Breast epithelium (tissue), 4 donors: ENCODE measurements at regions not wholly inside any gene's neighbourhood (a gene's known extent, or its start where the extent isn't known, plus 50 kb on each side); places are given as distances from the start of the nearest gene placed in this dataset.
A peak's percentile ranks its signal among the peaks of the same experiment; 100 is the strongest.

Experiments
- DNase-seq, 2 donors: peaks; one replicate each; pipeline ENCODE4 v3.0.0-alpha.2; 2019; ENCODE audit warnings: low spot score in 2 of 2
- H3K27ac ChIP-seq, 2 donors: fragments of 200-600 bp; sonication (generic) in 1 of 2; one replicate each; pipeline ENCODE4 v1.5.1; 2016 to 2019; ENCODE audit warnings: mild to moderate bottlenecking in 1 of 2
- H3K27me3 ChIP-seq, 2 donors: fragments of 200-600 bp; sonication (generic) in 1 of 2; one replicate each; pipeline versions ENCODE4 v1.5.1 to v1.6.0; 2017 to 2019; ENCODE audit warnings: control low read depth in 1 of 2, mild to moderate bottlenecking in 1 of 2
- H3K36me3 ChIP-seq: fragments of 200-600 bp; one replicate; pipeline ENCODE4 v1.5.1; 2019
- H3K4me1 ChIP-seq, 2 donors: fragments of 200-600 bp; sonication (generic); one replicate each; pipeline ENCODE4 v1.5.1; 2016 to 2019; ENCODE audit warnings: control low read depth in 1 of 2
- H3K4me3 ChIP-seq, 3 donors: fragments of 200-600 bp; sonication (generic); 1 replicate in 2 of 3; 2 replicates in 1 of 3; pipeline ENCODE4 v1.5.1; 2016 to 2019; ENCODE audit warnings: mild to moderate bottlenecking in 3 of 3, moderate library complexity in 2 of 3
- H3K9me3 ChIP-seq, 2 donors: fragments of 200-600 bp; sonication (generic) in 1 of 2; one replicate each; pipeline ENCODE4 v1.5.1; 2016 to 2019; ENCODE audit warnings: control low read depth in 1 of 2
- POLR2A ChIP-seq: fragments of 450-650 bp; IDR thresholded peaks from one replicate; pipeline ENCODE4 v1.6.1; 2016; ENCODE audit warnings: antibody characterized with exemption, mild to moderate bottlenecking, moderate library complexity
- POLR2AphosphoS5 ChIP-seq, 3 donors: sonication (generic); formaldehyde crosslinking; IDR thresholded peaks; one replicate each; pipeline ENCODE4 v1.6.1; 2017; ENCODE audit warnings: antibody characterized with exemption in 3 of 3
- intact Hi-C: fragments of 100-400 bp; cut with DNase I; formaldehyde crosslinking; loops from one replicate; pipeline ENCODE4 v1.15.1; 2023; ENCODE audit warnings: low total_unique reads
- TF ChIP-seq, protein P1 (sequence below), 3 donors: fragments of 450-650 bp; IDR thresholded peaks; one replicate each; pipeline ENCODE4 v1.5.1; 2016 to 2017; ENCODE audit warnings: antibody characterized with exemption in 3 of 3, mild to moderate bottlenecking in 3 of 3, moderate library complexity in 3 of 3

DNA sequence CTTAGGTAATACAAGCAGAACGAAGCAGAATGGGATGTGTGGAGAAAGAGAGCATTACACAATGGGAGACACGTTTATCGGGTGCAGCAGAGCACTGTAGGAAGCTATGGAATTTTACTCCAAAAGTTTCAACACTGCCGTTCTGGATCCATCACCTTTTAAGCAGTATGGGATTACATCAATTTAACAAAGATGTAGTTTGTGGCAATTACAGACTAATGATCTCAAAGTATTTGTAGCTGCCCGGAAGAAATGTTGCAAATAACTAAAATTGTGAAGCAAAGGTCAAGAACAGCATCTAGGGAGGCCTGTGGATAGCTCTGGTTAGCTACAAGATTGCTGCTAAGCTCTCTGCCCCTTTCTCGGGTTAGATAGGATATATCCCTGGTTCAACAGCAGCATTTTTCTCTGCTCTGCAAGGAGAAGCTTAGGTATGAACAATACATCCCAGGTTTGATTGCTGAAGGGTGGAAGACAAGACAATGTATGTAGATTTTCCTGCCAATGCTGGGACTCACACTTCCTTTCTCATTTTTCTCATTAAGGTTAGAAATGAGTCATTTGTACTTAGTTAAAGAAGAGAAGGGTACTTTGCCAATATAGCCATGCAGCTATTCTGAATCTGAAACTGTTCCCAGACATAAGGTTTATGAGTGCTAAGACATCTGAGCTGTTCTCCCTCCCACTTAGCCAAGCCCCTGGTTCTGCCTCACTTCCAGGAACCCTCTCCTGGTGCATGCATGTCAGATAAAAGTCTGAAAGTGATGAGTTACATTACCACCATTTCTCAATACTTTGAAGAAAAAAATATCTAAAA is 75.0 kb upstream of the HIF1A start:
- intact Hi-C loops = no loop called here
- H3K27me3 ChIP-seq = no peaks in the 10 kb centered on the region
- H3K4me3 ChIP-seq = no peak overlapping the region
- H3K9me3 ChIP-seq = no peaks in the 10 kb centered on the region
- TF ChIP-seq POLR2A (no peak), POLR2AphosphoS5 (IDR thresholded peaks at IDR 0.05) (no peak)
- TF ChIP-seq, protein P1, sequence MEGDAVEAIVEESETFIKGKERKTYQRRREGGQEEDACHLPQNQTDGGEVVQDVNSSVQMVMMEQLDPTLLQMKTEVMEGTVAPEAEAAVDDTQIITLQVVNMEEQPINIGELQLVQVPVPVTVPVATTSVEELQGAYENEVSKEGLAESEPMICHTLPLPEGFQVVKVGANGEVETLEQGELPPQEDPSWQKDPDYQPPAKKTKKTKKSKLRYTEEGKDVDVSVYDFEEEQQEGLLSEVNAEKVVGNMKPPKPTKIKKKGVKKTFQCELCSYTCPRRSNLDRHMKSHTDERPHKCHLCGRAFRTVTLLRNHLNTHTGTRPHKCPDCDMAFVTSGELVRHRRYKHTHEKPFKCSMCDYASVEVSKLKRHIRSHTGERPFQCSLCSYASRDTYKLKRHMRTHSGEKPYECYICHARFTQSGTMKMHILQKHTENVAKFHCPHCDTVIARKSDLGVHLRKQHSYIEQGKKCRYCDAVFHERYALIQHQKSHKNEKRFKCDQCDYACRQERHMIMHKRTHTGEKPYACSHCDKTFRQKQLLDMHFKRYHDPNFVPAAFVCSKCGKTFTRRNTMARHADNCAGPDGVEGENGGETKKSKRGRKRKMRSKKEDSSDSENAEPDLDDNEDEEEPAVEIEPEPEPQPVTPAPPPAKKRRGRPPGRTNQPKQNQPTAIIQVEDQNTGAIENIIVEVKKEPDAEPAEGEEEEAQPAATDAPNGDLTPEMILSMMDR (IDR thresholded peaks at IDR 0.05) = no peak
- H3K27ac ChIP-seq = peak overlapping the region in 1 of 2 donors; percentile 62
- no peaks in the 10 kb centered on the region for H3K4me1 ChIP-seq
- no peak for DNase-seq
- H3K36me3 ChIP-seq = no peaks in the 10 kb centered on the region

DNA sequence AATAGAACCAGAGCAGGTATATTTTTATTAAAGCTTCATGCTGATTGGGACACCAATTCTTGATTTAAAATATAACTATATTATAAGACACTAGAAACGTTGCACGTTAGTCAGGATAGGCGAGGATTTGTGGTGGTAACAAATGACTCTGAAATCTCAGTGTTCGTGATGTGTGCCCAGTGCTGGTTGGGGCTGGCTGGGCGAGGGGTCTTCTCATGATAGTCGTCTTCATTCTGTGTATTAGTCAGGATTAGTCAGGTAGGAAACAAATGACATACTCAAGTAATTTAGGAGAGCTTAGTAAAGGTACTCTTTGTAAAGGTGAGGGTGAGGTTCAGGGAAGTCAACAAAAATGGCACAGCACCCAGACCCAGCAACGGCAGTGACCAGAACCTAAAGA is 73.9 kb upstream of the HIF1A start:
- Histone ChIP-seq H3K36me3 (no peaks in the 10 kb centered on the region), H3K27ac (no peak overlapping the region)
- intact Hi-C loops = no loop called here

DNA sequence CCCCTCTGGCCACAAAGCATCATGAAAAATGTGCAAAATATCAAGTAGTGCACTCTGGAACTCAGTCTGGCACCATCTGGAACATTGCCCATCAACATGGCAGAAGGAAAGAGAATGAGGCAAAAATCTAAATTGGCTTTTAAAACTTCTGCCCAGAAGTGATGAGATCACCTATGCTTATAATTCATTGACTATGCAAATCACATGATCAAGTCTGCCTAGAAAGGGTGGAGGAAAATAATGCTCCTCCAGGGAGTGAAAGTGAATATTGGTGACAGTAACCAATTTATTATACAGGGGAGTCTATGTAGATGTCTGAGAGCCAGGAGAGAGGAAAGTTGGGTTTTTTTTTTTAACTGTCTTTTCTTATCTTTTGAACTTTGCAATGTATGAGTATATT is 73.3 kb upstream of the HIF1A start:
- Histone ChIP-seq H3K4me3 (no peak overlapping the region), H3K27ac (no peak overlapping the region), H3K4me1 (no peaks in the 10 kb centered on the region), H3K9me3 (no peaks in the 10 kb centered on the region), H3K27me3 (no peaks in the 10 kb centered on the region), H3K36me3 (no peaks in the 10 kb centered on the region)
- no peak for TF ChIP-seq POLR2AphosphoS5 (IDR thresholded peaks at IDR 0.05)
- TF ChIP-seq POLR2A = no peak
- TF ChIP-seq, protein P1 (IDR thresholded peaks at IDR 0.05) = no peak
- DNase-seq = no peak
- intact Hi-C loops = no loop called here

More for the DNA sequence above, 73.9 kb upstream of the HIF1A start:
- H3K4me3 ChIP-seq = no peak overlapping the region
- TF ChIP-seq POLR2AphosphoS5 (IDR thresholded peaks at IDR 0.05) (no peak), POLR2A (no peak)
- TF ChIP-seq, protein P1 (IDR thresholded peaks at IDR 0.05) = no peak
- H3K9me3 ChIP-seq = no peaks in the 10 kb centered on the region
- H3K4me1 ChIP-seq = no peaks in the 10 kb centered on the region
- no peak for DNase-seq
- H3K27me3 ChIP-seq = no peaks in the 10 kb centered on the region

DNA sequence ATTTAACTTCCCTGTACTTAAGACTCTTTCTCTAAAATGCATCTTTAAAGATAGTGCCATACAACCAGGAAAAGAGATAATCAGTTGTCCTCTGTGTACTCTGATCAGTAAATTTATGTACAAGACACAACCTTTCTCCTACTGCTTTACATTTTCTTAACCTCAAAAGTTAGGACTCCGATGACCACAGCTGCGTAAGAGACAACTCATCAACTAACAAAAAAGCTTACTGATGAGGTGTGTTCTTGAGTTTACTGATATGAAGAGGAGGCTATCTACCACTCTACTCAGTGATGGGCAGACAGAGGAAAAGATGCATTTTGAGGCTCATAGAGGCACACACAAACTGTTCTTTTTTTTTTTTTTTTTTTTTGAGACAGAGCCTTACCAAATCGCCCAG is 71.4 kb upstream of the HIF1A start:
- Histone ChIP-seq H3K27ac (no peak overlapping the region), H3K4me1 (no peaks in the 10 kb centered on the region), H3K9me3 (no peaks in the 10 kb centered on the region), H3K27me3 (no peaks in the 10 kb centered on the region), H3K4me3 (no peak overlapping the region), H3K36me3 (no peaks in the 10 kb centered on the region)
- TF ChIP-seq, protein P1 (IDR thresholded peaks at IDR 0.05) = no peak
- TF ChIP-seq POLR2A (no peak), POLR2AphosphoS5 (IDR thresholded peaks at IDR 0.05) (no peak)
- no peak for DNase-seq
- intact Hi-C loops = no loop called here

DNA sequence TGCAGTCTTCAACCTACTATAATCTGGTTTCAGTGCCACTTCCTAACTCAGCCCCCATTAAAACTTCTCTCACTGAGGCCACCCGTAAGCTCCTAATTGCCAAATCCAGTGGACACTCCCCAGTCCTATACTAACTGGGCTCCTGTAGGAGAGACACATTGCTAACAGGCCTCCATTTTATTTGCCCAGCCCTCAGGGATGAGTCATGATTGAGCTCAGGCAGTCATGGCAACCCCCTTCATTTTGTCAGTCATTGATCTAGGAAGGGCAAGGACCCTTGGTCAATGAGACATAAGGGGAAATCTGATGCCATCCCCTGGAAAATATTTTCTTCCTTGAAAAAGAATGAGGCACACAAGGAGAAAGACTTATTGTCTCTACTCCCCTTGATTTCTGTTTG is 70.1 kb upstream of the HIF1A start:
- H3K4me1 ChIP-seq = no peaks in the 10 kb centered on the region
- no peak overlapping the region for H3K27ac ChIP-seq
- DNase-seq = no peak
- no peaks in the 10 kb centered on the region for H3K27me3 ChIP-seq
- H3K36me3 ChIP-seq = no peaks in the 10 kb centered on the region
- intact Hi-C loops = no loop called here
- TF ChIP-seq POLR2A (no peak), POLR2AphosphoS5 (IDR thresholded peaks at IDR 0.05) (no peak)
- TF ChIP-seq, protein P1 (IDR thresholded peaks at IDR 0.05) = no peak
- no peaks in the 10 kb centered on the region for H3K9me3 ChIP-seq
- no peak overlapping the region for H3K4me3 ChIP-seq
